Cardiac muscle cell (in vitro differentiated cells and primary cell): ENCODE measurements at regions not wholly inside any gene's neighbourhood (a gene's known extent, or its start where the extent isn't known, plus 50 kb on each side); places are given as distances from the start of the nearest gene placed in this dataset.
A peak's percentile ranks its signal among the peaks of the same experiment; 100 is the strongest.

ENCODE experiments used
- DNase-seq, 2 donors: peaks; one replicate each; pipeline versions ENCODE4 v3.0.0 to v3.0.0-alpha.2; 2010 to 2017; ENCODE audit warnings: low read depth in 1 of 2, low spot score in 1 of 2
- H3K27ac ChIP-seq: fragments of 200-600 bp; sonication (generic); 2 replicates; pipeline ENCODE4 v1.5.1; 2016
- H3K27me3 ChIP-seq: fragments of 200-600 bp; sonication (generic); 2 replicates; pipeline ENCODE4 v1.6.0; 2016; ENCODE audit warnings: control low read depth
- H3K36me3 ChIP-seq: fragments of 200-600 bp; sonication (generic); 2 replicates; pipeline ENCODE4 v1.5.1; 2016; ENCODE audit warnings: control low read depth
- H3K4me1 ChIP-seq: fragments of 200-600 bp; sonication (generic); 2 replicates; pipeline ENCODE4 v1.8.1; 2017; ENCODE audit warnings: low read depth, mild to moderate bottlenecking, mixed run types
- H3K4me3 ChIP-seq: fragments of 200-600 bp; sonication (generic); 2 replicates; pipeline ENCODE4 v1.5.1; 2016; ENCODE audit warnings: mild to moderate bottlenecking
- H3K9me3 ChIP-seq: fragments of 200-600 bp; sonication (generic); 2 replicates; pipeline ENCODE4 v1.5.1; 2017; ENCODE audit warnings: low read depth, mild to moderate bottlenecking, control low read depth
- CTCF ChIP-seq: IDR thresholded peaks from 2 replicates; pipeline ENCODE4 v1.5.1; 2012; ENCODE audit warnings: low read depth, mild to moderate bottlenecking, low read length

DNA sequence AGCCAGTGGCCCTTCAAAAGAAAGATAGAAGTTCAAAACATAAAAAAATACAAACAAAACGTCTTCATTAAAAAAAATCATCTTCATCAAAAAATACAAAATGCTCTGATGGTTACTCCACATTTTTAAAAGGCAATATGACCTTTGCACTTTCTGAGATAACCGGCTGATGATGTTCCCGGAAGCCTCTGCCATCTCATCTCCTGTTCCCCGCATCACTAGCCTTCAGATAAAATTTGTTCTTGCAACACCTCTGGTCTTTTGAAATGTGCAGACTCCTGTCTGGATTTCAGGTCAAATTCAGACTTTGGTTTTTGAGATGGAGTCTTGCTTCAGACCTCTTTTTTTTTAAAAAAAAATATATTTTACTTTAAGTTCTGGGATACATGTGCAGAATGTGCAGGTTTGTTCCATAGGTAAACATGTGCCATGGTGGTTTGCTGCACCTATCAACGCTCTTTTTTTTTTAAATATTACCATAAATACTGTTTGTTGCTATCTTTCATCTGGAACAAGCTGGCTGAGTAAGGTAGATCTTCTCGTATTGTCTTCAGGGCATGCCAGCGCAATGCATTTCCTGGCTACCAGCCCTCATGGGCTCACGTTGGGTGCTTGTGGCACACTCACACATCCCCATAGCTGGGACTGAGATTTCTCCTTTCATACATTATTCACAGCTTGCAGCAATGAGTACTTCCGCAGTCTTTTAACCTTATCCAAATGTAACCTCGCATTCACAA is 418.9 kb upstream of the ARGLU1 start:
- Histone ChIP-seq H3K27me3 (no peaks in the 10 kb centered on the region), H3K4me3 (no peak overlapping the region), H3K36me3 (no peaks in the 10 kb centered on the region), H3K4me1 (peaks cover 9% of the 10 kb centered on the region), H3K27ac (no peak overlapping the region), H3K9me3 (no peaks in the 10 kb centered on the region)
- TF ChIP-seq CTCF = no peak
- DNase-seq = peak in 1 of 2 donors; percentile 21

- no peak overlapping the region for H3K4me3 ChIP-seq
- TF ChIP-seq CTCF = no peak
- no peaks in the 10 kb centered on the region for H3K27me3 ChIP-seq
- no peak overlapping the region for H3K27ac ChIP-seq
- peak; percentile 28 to 66 for DNase-seq
- peaks cover 9% of the 10 kb centered on the region for H3K4me1 ChIP-seq
- H3K36me3 ChIP-seq = no peaks in the 10 kb centered on the region
- H3K9me3 ChIP-seq = no peaks in the 10 kb centered on the region
Observed at GRCh38 chr13:106986033-106986484, 418.1 kb upstream of the ARGLU1 start.

DNA sequence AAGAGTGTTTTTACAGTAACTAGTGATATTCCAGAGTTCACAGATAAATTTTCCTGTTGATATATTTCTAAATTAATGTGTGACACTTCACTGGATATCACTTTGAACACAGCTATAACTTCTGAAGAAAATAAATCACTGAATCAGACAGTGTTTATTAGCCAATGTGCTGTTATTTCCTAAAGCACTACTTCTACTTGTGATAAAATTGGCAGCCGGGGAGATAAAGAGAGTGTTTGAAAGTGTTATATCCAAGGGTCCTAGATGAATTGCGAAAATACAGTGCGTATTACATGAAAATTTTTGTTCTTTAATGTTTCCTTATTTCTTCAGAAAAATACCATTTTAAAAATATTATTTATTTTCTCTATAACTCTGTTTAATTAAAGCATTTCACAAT is 417.5 kb upstream of the ARGLU1 start:
- Histone ChIP-seq H3K36me3 (no peaks in the 10 kb centered on the region), H3K9me3 (no peaks in the 10 kb centered on the region), H3K27ac (no peak overlapping the region), H3K27me3 (no peaks in the 10 kb centered on the region), H3K4me1 (peaks cover 9% of the 10 kb centered on the region), H3K4me3 (no peak overlapping the region)
- DNase-seq = peak in 1 of 2 donors; percentile 2
- TF ChIP-seq CTCF = no peak

DNA sequence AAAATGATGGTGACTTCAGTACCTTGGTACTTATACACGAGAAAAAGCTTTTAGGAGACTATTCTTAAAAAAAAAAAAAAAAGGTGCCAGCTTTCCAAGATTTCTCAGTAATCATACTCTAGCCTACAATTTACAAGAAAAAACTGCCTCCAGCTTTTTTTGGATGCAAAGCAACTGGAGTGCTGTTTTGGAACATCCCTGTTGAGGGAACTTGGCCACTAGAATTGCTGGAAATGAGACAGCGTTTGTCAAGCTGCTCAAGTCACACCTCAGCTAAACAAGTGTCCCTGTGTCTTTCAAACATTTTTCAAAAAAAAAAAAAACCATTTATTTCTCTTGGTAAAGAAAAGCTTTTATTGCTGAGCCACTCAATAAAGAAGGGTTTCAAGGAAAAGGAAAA is 413.1 kb upstream of the ARGLU1 start:
- Histone ChIP-seq H3K4me1 (peaks cover 9% of the 10 kb centered on the region), H3K27ac (no peak overlapping the region), H3K4me3 (no peak overlapping the region), H3K36me3 (no peaks in the 10 kb centered on the region), H3K9me3 (no peaks in the 10 kb centered on the region), H3K27me3 (no peaks in the 10 kb centered on the region)
- no peak for TF ChIP-seq CTCF
- no peak for DNase-seq

GRCh38 chr13:106967391-106967790 is 399.5 kb upstream of the ARGLU1 start:
- Histone ChIP-seq H3K36me3 (no peaks in the 10 kb centered on the region), H3K9me3 (no peaks in the 10 kb centered on the region), H3K4me3 (no peak overlapping the region), H3K27me3 (no peaks in the 10 kb centered on the region), H3K4me1 (no peaks in the 10 kb centered on the region), H3K27ac (no peak overlapping the region)
- no peak for TF ChIP-seq CTCF
- no peak for DNase-seq
